ENCODE measurements at regions not wholly inside any gene's neighbourhood (a gene's known extent, or its start where the extent isn't known, plus 50 kb on each side); places are given as distances from the start of the nearest gene placed in this dataset.

- Histone ChIP-seq H3K27me3 (ENCODE audit: low read length) (no peaks in the 10 kb centered on the region), H3K36me3 (ENCODE audit: low read length) (no peaks in the 10 kb centered on the region), H2AFZ (ENCODE audit: low read depth, low read length, severe bottlenecking) (no peak overlapping the region), H3K4me2 (ENCODE audit: low read depth, low read length, poor library complexity, severe bottlenecking) (peak overlapping the region; percentile 15), H4K20me1 (ENCODE audit: low read depth, low read length) (no peaks in the 10 kb centered on the region), H3K9me3 (ENCODE audit: insufficient read depth, low read length) (no peaks in the 10 kb centered on the region), H3K27ac (ENCODE audit: low read depth, low read length) (no peak overlapping the region), H3K79me2 (ENCODE audit: insufficient read depth, low read length) (no peaks in the 10 kb centered on the region), H3K4me3 (ENCODE audit: insufficient read depth, low read length, poor library complexity, severe bottlenecking) (no peak overlapping the region), H3F3A (ENCODE audit: insufficient read depth) (no peaks in the 10 kb centered on the region), H3K9ac (ENCODE audit: low read length) (no peak overlapping the region), H3K9me2 (replicated peaks; ENCODE audit: insufficient read depth, low read length) (no peaks in the 10 kb centered on the region)
- TF ChIP-seq EZH2phosphoT487 (conservative IDR thresholded peaks at IDR 0.05; ENCODE audit: low read length): no peak
- TF ChIP-seq, protein P1, sequence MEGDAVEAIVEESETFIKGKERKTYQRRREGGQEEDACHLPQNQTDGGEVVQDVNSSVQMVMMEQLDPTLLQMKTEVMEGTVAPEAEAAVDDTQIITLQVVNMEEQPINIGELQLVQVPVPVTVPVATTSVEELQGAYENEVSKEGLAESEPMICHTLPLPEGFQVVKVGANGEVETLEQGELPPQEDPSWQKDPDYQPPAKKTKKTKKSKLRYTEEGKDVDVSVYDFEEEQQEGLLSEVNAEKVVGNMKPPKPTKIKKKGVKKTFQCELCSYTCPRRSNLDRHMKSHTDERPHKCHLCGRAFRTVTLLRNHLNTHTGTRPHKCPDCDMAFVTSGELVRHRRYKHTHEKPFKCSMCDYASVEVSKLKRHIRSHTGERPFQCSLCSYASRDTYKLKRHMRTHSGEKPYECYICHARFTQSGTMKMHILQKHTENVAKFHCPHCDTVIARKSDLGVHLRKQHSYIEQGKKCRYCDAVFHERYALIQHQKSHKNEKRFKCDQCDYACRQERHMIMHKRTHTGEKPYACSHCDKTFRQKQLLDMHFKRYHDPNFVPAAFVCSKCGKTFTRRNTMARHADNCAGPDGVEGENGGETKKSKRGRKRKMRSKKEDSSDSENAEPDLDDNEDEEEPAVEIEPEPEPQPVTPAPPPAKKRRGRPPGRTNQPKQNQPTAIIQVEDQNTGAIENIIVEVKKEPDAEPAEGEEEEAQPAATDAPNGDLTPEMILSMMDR (IDR thresholded peaks at IDR 0.05; ENCODE audit: insufficient read depth, low read length, poor library complexity, severe bottlenecking): no peak
These were observed 85.2 kb upstream of the SESTD1 start for GRCh38 chr2:179349670-179350303.

DNA sequence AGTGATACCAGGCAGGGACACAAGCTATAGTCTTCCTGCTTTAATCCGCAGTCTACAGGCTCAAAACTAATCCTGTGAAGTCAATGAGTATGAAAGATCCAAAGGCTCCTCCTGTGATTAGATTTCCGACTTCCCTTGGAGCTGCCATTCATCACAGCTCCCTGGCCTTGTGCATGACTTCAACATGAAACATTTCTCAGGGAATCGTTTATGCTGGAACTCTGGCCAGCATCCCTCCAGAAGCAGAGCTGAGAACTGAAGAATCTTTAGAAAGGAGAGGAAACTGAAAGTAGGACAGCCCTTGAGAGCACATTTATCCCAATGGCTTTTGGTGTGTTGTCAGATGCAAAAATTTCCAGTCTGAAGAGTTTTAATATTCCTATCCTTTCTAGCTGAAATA is 84.3 kb upstream of the SESTD1 start:
- Histone ChIP-seq H3K27ac (ENCODE audit: low read depth, low read length) (no peak overlapping the region), H4K20me1 (ENCODE audit: low read depth, low read length) (no peaks in the 10 kb centered on the region), H3K9ac (ENCODE audit: low read length) (no peak overlapping the region), H3K79me2 (ENCODE audit: insufficient read depth, low read length) (no peaks in the 10 kb centered on the region), H3K4me2 (ENCODE audit: low read depth, low read length, poor library complexity, severe bottlenecking) (no peak overlapping the region), H3K27me3 (ENCODE audit: low read length) (no peaks in the 10 kb centered on the region), H2AFZ (ENCODE audit: low read depth, low read length, severe bottlenecking) (no peak overlapping the region), H3K9me3 (ENCODE audit: insufficient read depth, low read length) (no peaks in the 10 kb centered on the region), H3K36me3 (ENCODE audit: low read length) (no peaks in the 10 kb centered on the region), H3K9me2 (replicated peaks; ENCODE audit: insufficient read depth, low read length) (no peaks in the 10 kb centered on the region), H3K4me3 (ENCODE audit: insufficient read depth, low read length, poor library complexity, severe bottlenecking) (no peak overlapping the region), H3F3A (ENCODE audit: insufficient read depth) (no peaks in the 10 kb centered on the region)
- TF ChIP-seq, protein P1 (IDR thresholded peaks at IDR 0.05; ENCODE audit: insufficient read depth, low read length, poor library complexity, severe bottlenecking): no peak
- TF ChIP-seq EZH2phosphoT487 (conservative IDR thresholded peaks at IDR 0.05; ENCODE audit: low read length): no peak

- Histone ChIP-seq H3K4me2 (ENCODE audit: low read depth, low read length, poor library complexity, severe bottlenecking) (no peak overlapping the region), H3K9me2 (replicated peaks; ENCODE audit: insufficient read depth, low read length) (no peaks in the 10 kb centered on the region), H3K27ac (ENCODE audit: low read depth, low read length) (no peak overlapping the region), H3K79me2 (ENCODE audit: insufficient read depth, low read length) (no peaks in the 10 kb centered on the region), H3F3A (ENCODE audit: insufficient read depth) (no peaks in the 10 kb centered on the region), H3K9ac (ENCODE audit: low read length) (no peak overlapping the region), H3K27me3 (ENCODE audit: low read length) (no peaks in the 10 kb centered on the region), H3K9me3 (ENCODE audit: insufficient read depth, low read length) (no peaks in the 10 kb centered on the region), H2AFZ (ENCODE audit: low read depth, low read length, severe bottlenecking) (no peak overlapping the region), H3K36me3 (ENCODE audit: low read length) (no peaks in the 10 kb centered on the region), H3K4me3 (ENCODE audit: insufficient read depth, low read length, poor library complexity, severe bottlenecking) (no peak overlapping the region), H4K20me1 (ENCODE audit: low read depth, low read length) (no peaks in the 10 kb centered on the region)
- no peak for TF ChIP-seq EZH2phosphoT487 (conservative IDR thresholded peaks at IDR 0.05; ENCODE audit: low read length)
- TF ChIP-seq, protein P1 (IDR thresholded peaks at IDR 0.05; ENCODE audit: insufficient read depth, low read length, poor library complexity, severe bottlenecking): no peak
These were observed 80.3 kb upstream of the SESTD1 start for GRCh38 chr2:179344970-179345369.
